CD14-positive monocyte (primary cell): ENCODE measurements at regions not wholly inside any gene's neighbourhood (a gene's known extent, or its start where the extent isn't known, plus 50 kb on each side); places are given as distances from the start of the nearest gene placed in this dataset.

ENCODE experiments used
- DNase-seq, 3 donors: peaks; one replicate each; pipeline ENCODE4 v3.0.0-alpha.2; 2011 to 2022
- H2AFZ ChIP-seq: 2 replicates; pipeline ENCODE4 v1.6.0; 2012; ENCODE audit warnings: mild to moderate bottlenecking, low read depth, low read length, inconsistent platforms; ENCODE audit not compliant: insufficient read depth, poor library complexity, severe bottlenecking
- H3K27ac ChIP-seq, 2 donors: 1 replicate in 1 of 2; 2 replicates in 1 of 2; pipeline ENCODE4 v1.5.1; 2012 to 2013; ENCODE audit warnings: low read length in 2 of 2, control low read depth in 1 of 2, inconsistent platforms in 1 of 2, low read depth in 1 of 2, mild to moderate bottlenecking in 1 of 2
- H3K27me3 ChIP-seq, 2 donors: one replicate each; pipeline versions ENCODE4 v1.6.0 to v1.6.1; 2011 to 2013; ENCODE audit warnings: low read length in 2 of 2; ENCODE audit not compliant: control insufficient read depth in 2 of 2, insufficient read depth in 2 of 2
- H3K36me3 ChIP-seq, 2 donors: replicated peaks in 1 of 2; 1 replicate in 1 of 2; 2 replicates in 1 of 2; pipeline versions ENCODE4 v1.5.1 to v1.6.1; 2012 to 2013; ENCODE audit warnings: low read length in 2 of 2, control low read depth in 1 of 2, inconsistent platforms in 1 of 2, mild to moderate bottlenecking in 1 of 2; ENCODE audit not compliant: insufficient read depth in 2 of 2, control insufficient read depth in 1 of 2
- H3K4me1 ChIP-seq, 2 donors: 1 replicate in 1 of 2; 2 replicates in 1 of 2; pipeline versions ENCODE4 v1.5.1 to v1.6.1; 2012 to 2013; ENCODE audit warnings: low read length in 2 of 2, control low read depth in 1 of 2, inconsistent platforms in 1 of 2, mild to moderate bottlenecking in 1 of 2, moderate library complexity in 1 of 2; ENCODE audit not compliant: insufficient read depth in 2 of 2, control insufficient read depth in 1 of 2
- H3K4me2 ChIP-seq: replicated peaks from 2 replicates; pipeline ENCODE3; 2012; ENCODE audit warnings: low read length, moderate library complexity, mild to moderate bottlenecking; ENCODE audit not compliant: poor library complexity, severe bottlenecking; ENCODE audit errors: extremely low read depth
- H3K4me3 ChIP-seq, 3 experiments: fragments of 200-600 bp in 1 of 3; sonication (generic) in 1 of 3; replicated peaks in 1 of 3; 1 replicate in 2 of 3; 2 replicates in 1 of 3; pipeline ENCODE4 v1.5.1; 2011 to 2013; ENCODE audit warnings: low read length in 3 of 3, mild to moderate bottlenecking in 3 of 3, control low read depth in 2 of 3, low read depth in 2 of 3, inconsistent platforms in 1 of 3, moderate library complexity in 1 of 3
- H3K79me2 ChIP-seq: 2 replicates; pipeline ENCODE4 v1.6.0; 2012; ENCODE audit warnings: mild to moderate bottlenecking, control low read depth, inconsistent platforms, low read length, moderate library complexity; ENCODE audit not compliant: insufficient read depth
- H3K9ac ChIP-seq: 2 replicates; pipeline ENCODE4 v1.6.0; 2017; ENCODE audit warnings: low read length, mild to moderate bottlenecking; ENCODE audit not compliant: insufficient read depth, poor library complexity, severe bottlenecking
- H3K9me3 ChIP-seq, 2 donors: replicated peaks in 1 of 2; 1 replicate in 1 of 2; 2 replicates in 1 of 2; pipeline versions ENCODE4 v1.5.1 to v1.6.1; 2012 to 2013; ENCODE audit warnings: low read length in 2 of 2, control low read depth in 1 of 2; ENCODE audit not compliant: control insufficient read depth in 1 of 2, insufficient read depth in 1 of 2
- H4K20me1 ChIP-seq: 2 replicates; pipeline ENCODE4 v1.6.0; 2012; ENCODE audit warnings: mild to moderate bottlenecking, low read length, control low read depth, moderate library complexity; ENCODE audit not compliant: insufficient read depth
- H3K27ac Mint-ChIP-seq, 7 donors: one replicate each; pipeline ENCODE4 v1.8.0; 2020; ENCODE audit warnings: mild to moderate bottlenecking in 7 of 7, mixed read lengths in 7 of 7, moderate library complexity in 6 of 7, inconsistent platforms in 2 of 7
- H3K27me3 Mint-ChIP-seq, 3 donors: one replicate each; pipeline ENCODE4 v1.8.0; 2021 to 2022; ENCODE audit warnings: low read depth in 3 of 3, mild to moderate bottlenecking in 3 of 3, mixed read lengths in 3 of 3, moderate library complexity in 3 of 3, inconsistent platforms in 1 of 3
- H3K36me3 Mint-ChIP-seq, 2 donors: one replicate each; pipeline ENCODE4 v1.8.0; 2020; ENCODE audit warnings: mixed read lengths in 2 of 2, inconsistent platforms in 1 of 2, mild to moderate bottlenecking in 1 of 2
- H3K4me1 Mint-ChIP-seq: one replicate; pipeline ENCODE4 v1.8.0; 2020; ENCODE audit warnings: mild to moderate bottlenecking, mixed read lengths
- H3K4me3 Mint-ChIP-seq, 2 donors: one replicate each; pipeline ENCODE4 v1.8.0; 2020; ENCODE audit warnings: mild to moderate bottlenecking in 2 of 2, mixed read lengths in 2 of 2, moderate library complexity in 1 of 2
- H3K9me3 Mint-ChIP-seq, 7 donors: one replicate each; pipeline ENCODE4 v1.8.0; 2020 to 2022; ENCODE audit warnings: mixed read lengths in 7 of 7, mild to moderate bottlenecking in 6 of 7, moderate library complexity in 6 of 7, inconsistent platforms in 2 of 7
- CTCF ChIP-seq: fragments of 200-600 bp; IDR thresholded peaks from one replicate; pipeline ENCODE4 v1.8.0; 2022; ENCODE audit warnings: antibody characterized with exemption, mild to moderate bottlenecking
- WGBS: methylation state at CpG from one replicate; pipeline ENCODE4 v1.1.5; 2013; ENCODE audit warnings: missing lambda C conversion rate; ENCODE audit not compliant: insufficient coverage; 5-methylcytosine and 5-hydroxymethylcytosine counted together
- intact Hi-C, 2 donors: fragments of 100-400 bp; cut with micrococcal nuclease; formaldehyde crosslinking; loops; one replicate each; pipeline versions ENCODE4 v1.15.0 to v1.15.1; 2023

GRCh38 chr9:13755551-13755950 is 476.1 kb upstream of the MPDZ start:
- H3K27ac ChIP-seq: no peak overlapping the region
- H4K20me1 ChIP-seq: no peaks in the 10 kb centered on the region
- H3K27me3 ChIP-seq: no peaks in the 10 kb centered on the region
- no peak overlapping the region for H3K4me2 ChIP-seq
- no peak overlapping the region for H3K27ac Mint-ChIP-seq
- H3K4me1 Mint-ChIP-seq: no peaks in the 10 kb centered on the region
- 100% methylated on average over 1 of the region's 1 CpG for WGBS
- no peak overlapping the region for H3K4me3 Mint-ChIP-seq
- no peak overlapping the region for H3K4me3 ChIP-seq
- peaks cover 0 to 3% of the 10 kb centered on the region in 2 donors for H3K9me3 ChIP-seq
- peaks cover 0 to 2% (median 0%) of the 10 kb centered on the region in 3 donors for H3K27me3 Mint-ChIP-seq
- no peak overlapping the region for H2AFZ ChIP-seq
- H3K36me3 ChIP-seq: no peaks in the 10 kb centered on the region
- intact Hi-C loops: no loop called here
- H3K4me1 ChIP-seq: no peaks in the 10 kb centered on the region
- TF ChIP-seq CTCF: no peak
- DNase-seq: no peak
- H3K36me3 Mint-ChIP-seq: no peaks in the 10 kb centered on the region
- H3K9me3 Mint-ChIP-seq: peaks cover 0 to 8% (median 4%) of the 10 kb centered on the region in 7 donors
- H3K9ac ChIP-seq: no peak overlapping the region
- no peaks in the 10 kb centered on the region for H3K79me2 ChIP-seq

- Histone ChIP-seq H3K4me1 (no peaks in the 10 kb centered on the region), H3K79me2 (no peaks in the 10 kb centered on the region), H3K4me3 (no peak overlapping the region), H3K9me3 (no peaks in the 10 kb centered on the region), H3K4me2 (no peak overlapping the region), H3K27ac (no peak overlapping the region), H3K9ac (no peak overlapping the region), H4K20me1 (no peaks in the 10 kb centered on the region), H3K36me3 (no peaks in the 10 kb centered on the region), H2AFZ (no peak overlapping the region), H3K27me3 (no peaks in the 10 kb centered on the region)
- no peaks in the 10 kb centered on the region for H3K36me3 Mint-ChIP-seq
- H3K27ac Mint-ChIP-seq: no peak overlapping the region
- no peak for DNase-seq
- H3K4me1 Mint-ChIP-seq: no peaks in the 10 kb centered on the region
- H3K9me3 Mint-ChIP-seq: peaks cover 0 to 9% (median 3%) of the 10 kb centered on the region in 7 donors
- no peak for TF ChIP-seq CTCF
- peaks cover 0 to 1% (median 0%) of the 10 kb centered on the region in 3 donors for H3K27me3 Mint-ChIP-seq
- intact Hi-C loops: no loop called here
- WGBS: 76% methylated on average over 2 of the region's 3 CpGs
- H3K4me3 Mint-ChIP-seq: no peak overlapping the region
Measured at GRCh38 chr9:13750639-13751038, 471.1 kb upstream of the MPDZ start.
